ENCODE measurements at regions not wholly inside any gene's neighbourhood (a gene's known extent, or its start where the extent isn't known, plus 50 kb on each side); places are given as distances from the start of the nearest gene placed in this dataset.

DNA sequence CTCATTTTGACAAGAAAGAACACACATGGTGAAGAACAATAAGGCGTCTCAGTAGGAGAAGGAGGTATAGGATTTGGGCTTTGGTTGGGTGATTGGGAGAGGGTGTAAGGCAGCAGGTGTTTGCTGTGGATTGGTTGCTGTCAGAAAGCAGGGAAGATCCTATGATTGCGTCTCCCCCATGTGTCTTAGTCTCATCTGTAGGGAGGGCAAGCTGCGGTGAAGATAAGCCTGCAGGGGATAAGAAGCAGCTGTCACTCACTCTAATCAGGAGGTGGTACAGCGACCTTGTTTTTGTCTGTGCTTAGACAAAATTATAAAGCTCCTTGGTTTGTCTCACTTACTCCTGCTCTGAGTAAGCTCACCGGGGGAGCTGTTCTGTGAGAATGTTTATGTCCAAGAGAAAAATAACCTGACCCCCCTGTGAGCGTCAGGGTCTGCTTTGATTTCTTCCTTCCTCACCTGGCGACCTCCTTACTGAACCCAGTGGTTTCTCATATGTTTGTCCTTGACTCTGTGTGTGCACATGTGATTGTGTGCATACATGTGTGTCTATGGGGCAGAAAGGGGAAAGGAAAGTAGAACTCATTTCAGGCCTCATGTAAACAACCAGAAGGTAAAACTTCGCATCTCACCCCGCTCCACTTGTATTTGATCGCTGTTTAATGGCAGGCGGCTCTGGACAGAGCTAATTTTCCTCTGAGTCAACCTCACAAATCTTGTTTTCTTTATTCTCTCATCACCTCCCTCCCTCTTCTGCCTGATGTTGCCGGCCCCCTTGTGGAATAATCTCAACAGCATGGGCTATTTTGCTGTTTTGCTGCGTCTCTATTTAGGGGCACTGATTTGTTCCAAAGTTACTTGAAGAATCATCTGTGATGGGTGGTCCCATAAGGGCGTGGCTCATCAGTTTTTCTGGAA lies 105.6 kb downstream of the TENT4A start:
- H3K36me3 ChIP-seq (replicated peaks in 1 of 2; ENCODE audit: control insufficient read depth in 1 of 2, insufficient read depth in 2 of 2, low read length in 2 of 2), result no peaks in the 10 kb centered on the region
- no peaks in the 10 kb centered on the region for H4K20me1 ChIP-seq (ENCODE audit: insufficient read depth, low read length)
- no peaks in the 10 kb centered on the region for H3K79me2 ChIP-seq (ENCODE audit: insufficient read depth, low read length)
- Mint-ChIP-seq H3K36me3 (no peaks in the 10 kb centered on the region), H3K27me3 (ENCODE audit: low read depth in 3 of 3) (peaks cover 7 to 9% (median 8%) of the 10 kb centered on the region in 3 donors), H3K4me3 (no peak overlapping the region), H3K27ac (no peak overlapping the region), H3K9me3 (peaks cover 9 to 22% (median 15%) of the 10 kb centered on the region in 7 donors), H3K4me1 (no peaks in the 10 kb centered on the region)
- DNase-seq, result no peak
- peaks cover 3 to 14% of the 10 kb centered on the region in 2 donors for H3K9me3 ChIP-seq (replicated peaks in 1 of 2; ENCODE audit: control insufficient read depth in 1 of 2, insufficient read depth in 1 of 2, low read length in 2 of 2)
- H3K27ac ChIP-seq (ENCODE audit: low read depth in 1 of 2, low read length in 2 of 2), result no peak overlapping the region
- no peak overlapping the region for H3K9ac ChIP-seq (ENCODE audit: insufficient read depth, low read length, poor library complexity, severe bottlenecking)
- H3K27me3 ChIP-seq (ENCODE audit: control insufficient read depth in 2 of 2, insufficient read depth in 2 of 2, low read length in 2 of 2), result no peaks in the 10 kb centered on the region
- no peak overlapping the region for H3K4me2 ChIP-seq (replicated peaks; ENCODE audit: extremely low read depth, low read length, poor library complexity, severe bottlenecking)
- 92% methylated on average over 4 of the region's 14 CpGs for WGBS (ENCODE audit: insufficient coverage)
- H3K4me1 ChIP-seq (ENCODE audit: control insufficient read depth in 1 of 2, insufficient read depth in 2 of 2, low read length in 2 of 2), result no peaks in the 10 kb centered on the region
- TF ChIP-seq, protein P1, sequence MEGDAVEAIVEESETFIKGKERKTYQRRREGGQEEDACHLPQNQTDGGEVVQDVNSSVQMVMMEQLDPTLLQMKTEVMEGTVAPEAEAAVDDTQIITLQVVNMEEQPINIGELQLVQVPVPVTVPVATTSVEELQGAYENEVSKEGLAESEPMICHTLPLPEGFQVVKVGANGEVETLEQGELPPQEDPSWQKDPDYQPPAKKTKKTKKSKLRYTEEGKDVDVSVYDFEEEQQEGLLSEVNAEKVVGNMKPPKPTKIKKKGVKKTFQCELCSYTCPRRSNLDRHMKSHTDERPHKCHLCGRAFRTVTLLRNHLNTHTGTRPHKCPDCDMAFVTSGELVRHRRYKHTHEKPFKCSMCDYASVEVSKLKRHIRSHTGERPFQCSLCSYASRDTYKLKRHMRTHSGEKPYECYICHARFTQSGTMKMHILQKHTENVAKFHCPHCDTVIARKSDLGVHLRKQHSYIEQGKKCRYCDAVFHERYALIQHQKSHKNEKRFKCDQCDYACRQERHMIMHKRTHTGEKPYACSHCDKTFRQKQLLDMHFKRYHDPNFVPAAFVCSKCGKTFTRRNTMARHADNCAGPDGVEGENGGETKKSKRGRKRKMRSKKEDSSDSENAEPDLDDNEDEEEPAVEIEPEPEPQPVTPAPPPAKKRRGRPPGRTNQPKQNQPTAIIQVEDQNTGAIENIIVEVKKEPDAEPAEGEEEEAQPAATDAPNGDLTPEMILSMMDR (IDR thresholded peaks at IDR 0.05), result no peak
- no peak overlapping the region for H3K4me3 ChIP-seq (replicated peaks in 1 of 3; ENCODE audit: low read depth in 2 of 3, low read length in 3 of 3)
- intact Hi-C loops (cut with micrococcal nuclease), result no loop called here
- no peak overlapping the region for H2AFZ ChIP-seq (ENCODE audit: insufficient read depth, low read depth, low read length, poor library complexity, severe bottlenecking)

DNA sequence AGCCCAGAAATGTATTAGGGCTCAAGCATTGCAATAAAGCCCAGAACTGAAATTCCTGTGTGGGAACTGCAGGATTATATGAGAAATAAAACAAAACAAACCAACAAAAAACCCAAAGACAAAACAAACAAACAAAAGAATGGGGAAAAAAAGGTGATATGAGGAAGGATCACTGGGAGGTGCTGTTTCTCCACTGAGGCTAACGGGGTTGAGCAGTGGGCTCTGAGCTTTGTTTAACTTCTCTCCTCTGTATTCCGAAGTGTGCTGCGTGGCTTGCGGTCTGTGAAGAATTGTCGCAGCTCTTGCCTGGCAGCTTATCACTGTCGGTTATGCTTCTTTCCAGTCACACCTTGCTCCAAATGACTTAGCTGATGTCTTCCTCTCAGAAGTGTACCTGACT lies 106.3 kb downstream of the TENT4A start:
- H3K4me3 ChIP-seq (replicated peaks in 1 of 3; ENCODE audit: low read depth in 2 of 3, low read length in 3 of 3), result no peak overlapping the region
- no peaks in the 10 kb centered on the region for H3K27me3 ChIP-seq (ENCODE audit: control insufficient read depth in 2 of 2, insufficient read depth in 2 of 2, low read length in 2 of 2)
- H3K9me3 Mint-ChIP-seq, result peaks cover 9 to 22% (median 15%) of the 10 kb centered on the region in 7 donors
- no peaks in the 10 kb centered on the region for H3K36me3 Mint-ChIP-seq
- no peak overlapping the region for H3K4me2 ChIP-seq (replicated peaks; ENCODE audit: extremely low read depth, low read length, poor library complexity, severe bottlenecking)
- no peak overlapping the region for H3K9ac ChIP-seq (ENCODE audit: insufficient read depth, low read length, poor library complexity, severe bottlenecking)
- 52% methylated on average over 4 of the region's 6 CpGs for WGBS (ENCODE audit: insufficient coverage)
- no peaks in the 10 kb centered on the region for H3K4me1 ChIP-seq (ENCODE audit: control insufficient read depth in 1 of 2, insufficient read depth in 2 of 2, low read length in 2 of 2)
- H3K9me3 ChIP-seq (replicated peaks in 1 of 2; ENCODE audit: control insufficient read depth in 1 of 2, insufficient read depth in 1 of 2, low read length in 2 of 2), result peaks cover 3 to 14% of the 10 kb centered on the region in 2 donors
- H3K27ac ChIP-seq (ENCODE audit: low read depth in 1 of 2, low read length in 2 of 2), result no peak overlapping the region
- no peaks in the 10 kb centered on the region for H3K36me3 ChIP-seq (replicated peaks in 1 of 2; ENCODE audit: control insufficient read depth in 1 of 2, insufficient read depth in 2 of 2, low read length in 2 of 2)
- TF ChIP-seq, protein P1 (IDR thresholded peaks at IDR 0.05), result no peak
- no peaks in the 10 kb centered on the region for H3K4me1 Mint-ChIP-seq
- H3K4me3 Mint-ChIP-seq, result no peak overlapping the region
- DNase-seq, result no peak
- H2AFZ ChIP-seq (ENCODE audit: insufficient read depth, low read depth, low read length, poor library complexity, severe bottlenecking), result no peak overlapping the region
- H3K79me2 ChIP-seq (ENCODE audit: insufficient read depth, low read length), result no peaks in the 10 kb centered on the region
- peaks cover 9% of the 10 kb centered on the region in 3 donors for H3K27me3 Mint-ChIP-seq (ENCODE audit: low read depth in 3 of 3)
- intact Hi-C loops (cut with micrococcal nuclease), result no loop called here
- no peaks in the 10 kb centered on the region for H4K20me1 ChIP-seq (ENCODE audit: insufficient read depth, low read length)
- no peak overlapping the region for H3K27ac Mint-ChIP-seq
